ENCODE measurements at regions not wholly inside any gene's neighbourhood (a gene's known extent, or its start where the extent isn't known, plus 50 kb on each side); places are given as distances from the start of the nearest gene placed in this dataset.

- DNase-seq (ENCODE audit: low spot score), result no peak
Observed at GRCh38 chr10:31644931-31645633, 283.5 kb downstream of the ARHGAP12 start.

- no peak for DNase-seq (ENCODE audit: low spot score)
Observed at GRCh38 chr10:31642281-31642680, 286.4 kb downstream of the ARHGAP12 start.

- no peak for DNase-seq (ENCODE audit: low spot score)
Observed at GRCh38 chr10:31635415-31636065, 293.1 kb downstream of the ARHGAP12 start.

- DNase-seq (ENCODE audit: low spot score), result no peak
Observed at GRCh38 chr10:31635009-31635408, 293.6 kb downstream of the ARHGAP12 start.

GRCh38 chr10:31630861-31631567 lies 297.6 kb downstream of the ARHGAP12 start:
- no peak for DNase-seq (ENCODE audit: low spot score)

GRCh38 chr10:31625566-31625965 lies 303.1 kb downstream of the ARHGAP12 start:
- DNase-seq (ENCODE audit: low spot score), result no peak

- DNase-seq (ENCODE audit: low spot score), result no peak
Observed at GRCh38 chr10:31624611-31625010, 304.0 kb downstream of the ARHGAP12 start.

GRCh38 chr10:31623947-31624346 lies 304.7 kb downstream of the ARHGAP12 start:
- no peak for DNase-seq (ENCODE audit: low spot score)

GRCh38 chr10:31623466-31623865 lies 304.4 kb downstream of the ZEB1 start:
- DNase-seq (ENCODE audit: low spot score), result no peak

- no peak for DNase-seq (ENCODE audit: low spot score)
Observed at GRCh38 chr10:31622978-31623377, 304.0 kb downstream of the ZEB1 start.

- no peak for DNase-seq (ENCODE audit: low spot score)
Observed at GRCh38 chr10:31621733-31622132, 302.7 kb downstream of the ZEB1 start.

- DNase-seq (ENCODE audit: low spot score), result no peak
Observed at GRCh38 chr10:31620226-31621151, 301.5 kb downstream of the ZEB1 start.

- DNase-seq (ENCODE audit: low spot score), result no peak
Observed at GRCh38 chr10:31619531-31620061, 300.6 kb downstream of the ZEB1 start.

GRCh38 chr10:31618541-31619291 lies 299.7 kb downstream of the ZEB1 start:
- no peak for DNase-seq (ENCODE audit: low spot score)

GRCh38 chr10:31617757-31618156 lies 298.7 kb downstream of the ZEB1 start:
- no peak for DNase-seq (ENCODE audit: low spot score)

- DNase-seq (ENCODE audit: low spot score), result no peak
Observed at GRCh38 chr10:31617133-31617532, 298.1 kb downstream of the ZEB1 start.

GRCh38 chr10:31615129-31615528 lies 296.1 kb downstream of the ZEB1 start:
- DNase-seq (ENCODE audit: low spot score), result no peak

GRCh38 chr10:31614611-31615010 lies 295.6 kb downstream of the ZEB1 start:
- DNase-seq (ENCODE audit: low spot score), result no peak

- DNase-seq (ENCODE audit: low spot score), result no peak
Observed at GRCh38 chr10:31612082-31612481, 293.1 kb downstream of the ZEB1 start.

- DNase-seq (ENCODE audit: low spot score), result no peak
Observed at GRCh38 chr10:31611161-31611560, 292.1 kb downstream of the ZEB1 start.

- DNase-seq (ENCODE audit: low spot score), result no peak
Observed at GRCh38 chr10:31607481-31607880, 288.5 kb downstream of the ZEB1 start.

Data from ureter (tissue), 1 donor.